ENCODE measurements at regions not wholly inside any gene's neighbourhood (a gene's known extent, or its start where the extent isn't known, plus 50 kb on each side); places are given as distances from the start of the nearest gene placed in this dataset.

DNA sequence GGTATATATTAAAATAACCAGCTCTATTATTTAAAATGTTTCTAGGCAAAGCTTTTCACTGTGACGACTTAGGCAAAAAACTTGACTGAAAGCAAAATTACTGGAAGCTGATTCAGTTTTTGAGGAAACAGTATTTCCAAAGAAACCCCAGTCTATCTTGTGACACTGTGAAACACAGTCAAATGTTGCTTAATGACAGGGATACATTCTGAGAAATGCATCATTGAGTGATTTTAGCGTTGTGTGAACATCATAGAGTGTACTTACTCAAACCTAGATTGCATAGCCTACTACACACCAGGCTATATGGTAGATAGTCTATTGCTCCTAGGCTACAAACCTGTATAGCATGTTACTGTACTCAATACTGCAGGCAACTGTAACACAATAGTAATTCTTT, 116.9 kb upstream of the KCNK1 start:
- no peak for DNase-seq

DNA sequence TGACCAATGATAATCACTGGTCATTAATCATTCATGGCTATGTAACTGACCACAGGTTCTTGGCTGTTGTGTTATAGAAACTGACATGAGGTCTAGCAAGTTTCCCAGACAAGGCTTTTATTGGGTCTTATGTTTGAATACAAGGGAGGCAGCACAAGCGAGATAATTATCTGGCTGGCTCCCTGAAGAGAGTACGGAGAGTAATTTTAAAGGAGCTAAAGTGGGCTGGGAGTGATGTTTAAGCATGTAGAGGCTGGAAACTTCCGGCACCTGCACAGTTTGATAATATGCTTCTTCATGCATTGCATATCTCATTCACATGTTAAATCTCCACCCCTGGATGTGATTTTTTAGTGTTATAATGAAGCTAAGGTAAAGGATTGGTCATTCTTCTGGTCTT, 116.2 kb upstream of the KCNK1 start:
- Histone ChIP-seq H3K9ac (ENCODE audit: low read length) (no peak overlapping the region), H3F3A (ENCODE audit: insufficient read depth, low read length) (no peaks in the 10 kb centered on the region), H3K36me3 (replicated peaks; ENCODE audit: insufficient read depth, low read length) (no peaks in the 10 kb centered on the region), H3K4me1 (ENCODE audit: low read length) (no peaks in the 10 kb centered on the region), H3K27me3 (replicated peaks; ENCODE audit: insufficient read depth, low read length) (no peaks in the 10 kb centered on the region), H3K9me2 (replicated peaks; ENCODE audit: insufficient read depth, low read length) (no peaks in the 10 kb centered on the region), H3K4me2 (ENCODE audit: low read depth, low read length) (no peak overlapping the region), H3K79me2 (ENCODE audit: low read length) (no peaks in the 10 kb centered on the region), H3K4me3 (ENCODE audit: low read length) (no peak overlapping the region), H2AFZ (ENCODE audit: low read length) (no peak overlapping the region), H3K27ac (ENCODE audit: low read length) (no peak overlapping the region), H3K9me3 (replicated peaks; ENCODE audit: insufficient read depth, low read length) (no peaks in the 10 kb centered on the region), H4K20me1 (ENCODE audit: insufficient read depth, low read length) (no peaks in the 10 kb centered on the region)
- DNase-seq = no peak
- no peak for TF ChIP-seq EZH2 (optimal IDR thresholded peaks at IDR 0.05; ENCODE audit: low read depth, low read length)
- TF ChIP-seq, protein P1, sequence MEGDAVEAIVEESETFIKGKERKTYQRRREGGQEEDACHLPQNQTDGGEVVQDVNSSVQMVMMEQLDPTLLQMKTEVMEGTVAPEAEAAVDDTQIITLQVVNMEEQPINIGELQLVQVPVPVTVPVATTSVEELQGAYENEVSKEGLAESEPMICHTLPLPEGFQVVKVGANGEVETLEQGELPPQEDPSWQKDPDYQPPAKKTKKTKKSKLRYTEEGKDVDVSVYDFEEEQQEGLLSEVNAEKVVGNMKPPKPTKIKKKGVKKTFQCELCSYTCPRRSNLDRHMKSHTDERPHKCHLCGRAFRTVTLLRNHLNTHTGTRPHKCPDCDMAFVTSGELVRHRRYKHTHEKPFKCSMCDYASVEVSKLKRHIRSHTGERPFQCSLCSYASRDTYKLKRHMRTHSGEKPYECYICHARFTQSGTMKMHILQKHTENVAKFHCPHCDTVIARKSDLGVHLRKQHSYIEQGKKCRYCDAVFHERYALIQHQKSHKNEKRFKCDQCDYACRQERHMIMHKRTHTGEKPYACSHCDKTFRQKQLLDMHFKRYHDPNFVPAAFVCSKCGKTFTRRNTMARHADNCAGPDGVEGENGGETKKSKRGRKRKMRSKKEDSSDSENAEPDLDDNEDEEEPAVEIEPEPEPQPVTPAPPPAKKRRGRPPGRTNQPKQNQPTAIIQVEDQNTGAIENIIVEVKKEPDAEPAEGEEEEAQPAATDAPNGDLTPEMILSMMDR (IDR thresholded peaks at IDR 0.05; ENCODE audit: low read length) = no peak
- no peak for TF ChIP-seq EZH2phosphoT487 (IDR thresholded peaks at IDR 0.05; ENCODE audit: low read length)

More for the DNA sequence above, 116.9 kb upstream of the KCNK1 start:
- H3F3A ChIP-seq (ENCODE audit: insufficient read depth, low read length) = no peaks in the 10 kb centered on the region
- H3K9me2 ChIP-seq (replicated peaks; ENCODE audit: insufficient read depth, low read length) = no peaks in the 10 kb centered on the region
- TF ChIP-seq EZH2 (optimal IDR thresholded peaks at IDR 0.05; ENCODE audit: low read depth, low read length) (no peak), EZH2phosphoT487 (IDR thresholded peaks at IDR 0.05; ENCODE audit: low read length) (no peak)
- TF ChIP-seq, protein P1 (IDR thresholded peaks at IDR 0.05; ENCODE audit: low read length) = no peak
- no peak overlapping the region for H3K4me2 ChIP-seq (ENCODE audit: low read depth, low read length)
- H3K27me3 ChIP-seq (replicated peaks; ENCODE audit: insufficient read depth, low read length) = no peaks in the 10 kb centered on the region
- no peaks in the 10 kb centered on the region for H3K4me1 ChIP-seq (ENCODE audit: low read length)
- no peaks in the 10 kb centered on the region for H4K20me1 ChIP-seq (ENCODE audit: insufficient read depth, low read length)
- no peaks in the 10 kb centered on the region for H3K9me3 ChIP-seq (replicated peaks; ENCODE audit: insufficient read depth, low read length)
- H3K27ac ChIP-seq (ENCODE audit: low read length) = no peak overlapping the region
- no peaks in the 10 kb centered on the region for H3K79me2 ChIP-seq (ENCODE audit: low read length)
- no peaks in the 10 kb centered on the region for H3K36me3 ChIP-seq (replicated peaks; ENCODE audit: insufficient read depth, low read length)
- H3K9ac ChIP-seq (ENCODE audit: low read length) = no peak overlapping the region
- H3K4me3 ChIP-seq (ENCODE audit: low read length) = no peak overlapping the region
- no peak overlapping the region for H2AFZ ChIP-seq (ENCODE audit: low read length)

DNA sequence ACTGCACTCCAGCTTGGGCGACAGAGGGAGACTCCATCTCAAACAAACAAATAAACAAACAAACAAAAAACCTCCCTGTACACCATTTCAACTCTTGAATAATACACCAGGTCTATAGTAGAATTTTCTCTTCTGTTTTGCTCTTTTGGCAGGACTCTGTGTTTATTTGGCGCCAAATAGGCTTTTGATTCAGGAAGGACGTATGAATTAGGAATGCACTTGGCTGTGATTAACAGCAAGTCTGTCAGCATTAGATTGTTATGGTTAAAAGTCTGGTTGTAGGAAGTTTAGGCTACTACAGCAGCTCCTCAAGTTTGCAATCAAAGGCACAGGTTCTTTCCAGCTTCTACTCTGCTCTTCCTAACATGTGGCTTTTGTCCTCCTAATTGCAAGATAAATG, 113.8 kb upstream of the KCNK1 start:
- H3K4me1 ChIP-seq (ENCODE audit: low read length) = no peaks in the 10 kb centered on the region

More for the DNA sequence above, 113.8 kb upstream of the KCNK1 start:
- Histone ChIP-seq H4K20me1 (ENCODE audit: insufficient read depth, low read length) (no peaks in the 10 kb centered on the region), H2AFZ (ENCODE audit: low read length) (no peak overlapping the region), H3F3A (ENCODE audit: insufficient read depth, low read length) (no peaks in the 10 kb centered on the region), H3K9ac (ENCODE audit: low read length) (no peak overlapping the region), H3K79me2 (ENCODE audit: low read length) (no peaks in the 10 kb centered on the region), H3K4me3 (ENCODE audit: low read length) (no peak overlapping the region), H3K27ac (ENCODE audit: low read length) (no peak overlapping the region), H3K9me3 (replicated peaks; ENCODE audit: insufficient read depth, low read length) (no peaks in the 10 kb centered on the region), H3K27me3 (replicated peaks; ENCODE audit: insufficient read depth, low read length) (no peaks in the 10 kb centered on the region), H3K36me3 (replicated peaks; ENCODE audit: insufficient read depth, low read length) (no peaks in the 10 kb centered on the region), H3K9me2 (replicated peaks; ENCODE audit: insufficient read depth, low read length) (no peaks in the 10 kb centered on the region), H3K4me2 (ENCODE audit: low read depth, low read length) (no peak overlapping the region)
- DNase-seq = no peak
- TF ChIP-seq, protein P1 (IDR thresholded peaks at IDR 0.05; ENCODE audit: low read length) = no peak
- no peak for TF ChIP-seq EZH2phosphoT487 (IDR thresholded peaks at IDR 0.05; ENCODE audit: low read length)
- TF ChIP-seq EZH2 (optimal IDR thresholded peaks at IDR 0.05; ENCODE audit: low read depth, low read length) = no peak

All from MM.1S (cell line).